ENCODE measurements at regions not wholly inside any gene's neighbourhood (a gene's known extent, or its start where the extent isn't known, plus 50 kb on each side); places are given as distances from the start of the nearest gene placed in this dataset.
"Not testable (repeated sequence)": the region's sequence is repeated elsewhere in the genome, so short reads cannot be mapped to it uniquely, and the experiment has no call there.

DNA sequence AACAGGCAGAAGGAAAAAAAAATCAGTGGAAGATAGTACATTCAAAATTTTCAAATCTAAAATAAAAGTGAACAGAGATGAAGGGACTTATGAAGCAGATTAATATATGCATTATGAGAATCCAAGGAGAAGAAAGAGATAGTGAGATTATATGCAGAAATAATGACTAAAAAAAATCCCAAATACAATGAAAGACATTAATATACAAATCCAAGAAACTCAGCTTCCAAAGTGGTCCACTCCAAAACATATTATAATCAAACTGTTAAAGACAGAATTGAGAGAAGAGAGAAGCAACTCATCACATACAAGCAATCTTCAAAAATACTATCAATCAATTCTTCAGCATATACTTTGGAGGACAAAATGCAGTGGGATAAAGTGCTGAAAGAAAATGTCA is 73.5 kb upstream of the CARMIL1 start (continued):
- TF ChIP-seq, protein P1, sequence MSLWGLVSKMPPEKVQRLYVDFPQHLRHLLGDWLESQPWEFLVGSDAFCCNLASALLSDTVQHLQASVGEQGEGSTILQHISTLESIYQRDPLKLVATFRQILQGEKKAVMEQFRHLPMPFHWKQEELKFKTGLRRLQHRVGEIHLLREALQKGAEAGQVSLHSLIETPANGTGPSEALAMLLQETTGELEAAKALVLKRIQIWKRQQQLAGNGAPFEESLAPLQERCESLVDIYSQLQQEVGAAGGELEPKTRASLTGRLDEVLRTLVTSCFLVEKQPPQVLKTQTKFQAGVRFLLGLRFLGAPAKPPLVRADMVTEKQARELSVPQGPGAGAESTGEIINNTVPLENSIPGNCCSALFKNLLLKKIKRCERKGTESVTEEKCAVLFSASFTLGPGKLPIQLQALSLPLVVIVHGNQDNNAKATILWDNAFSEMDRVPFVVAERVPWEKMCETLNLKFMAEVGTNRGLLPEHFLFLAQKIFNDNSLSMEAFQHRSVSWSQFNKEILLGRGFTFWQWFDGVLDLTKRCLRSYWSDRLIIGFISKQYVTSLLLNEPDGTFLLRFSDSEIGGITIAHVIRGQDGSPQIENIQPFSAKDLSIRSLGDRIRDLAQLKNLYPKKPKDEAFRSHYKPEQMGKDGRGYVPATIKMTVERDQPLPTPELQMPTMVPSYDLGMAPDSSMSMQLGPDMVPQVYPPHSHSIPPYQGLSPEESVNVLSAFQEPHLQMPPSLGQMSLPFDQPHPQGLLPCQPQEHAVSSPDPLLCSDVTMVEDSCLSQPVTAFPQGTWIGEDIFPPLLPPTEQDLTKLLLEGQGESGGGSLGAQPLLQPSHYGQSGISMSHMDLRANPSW (CRISPR knock-in tag; conservative IDR thresholded peaks at IDR 0.05; ENCODE audit: low read depth) = no peak
- TF ChIP-seq, protein P2, sequence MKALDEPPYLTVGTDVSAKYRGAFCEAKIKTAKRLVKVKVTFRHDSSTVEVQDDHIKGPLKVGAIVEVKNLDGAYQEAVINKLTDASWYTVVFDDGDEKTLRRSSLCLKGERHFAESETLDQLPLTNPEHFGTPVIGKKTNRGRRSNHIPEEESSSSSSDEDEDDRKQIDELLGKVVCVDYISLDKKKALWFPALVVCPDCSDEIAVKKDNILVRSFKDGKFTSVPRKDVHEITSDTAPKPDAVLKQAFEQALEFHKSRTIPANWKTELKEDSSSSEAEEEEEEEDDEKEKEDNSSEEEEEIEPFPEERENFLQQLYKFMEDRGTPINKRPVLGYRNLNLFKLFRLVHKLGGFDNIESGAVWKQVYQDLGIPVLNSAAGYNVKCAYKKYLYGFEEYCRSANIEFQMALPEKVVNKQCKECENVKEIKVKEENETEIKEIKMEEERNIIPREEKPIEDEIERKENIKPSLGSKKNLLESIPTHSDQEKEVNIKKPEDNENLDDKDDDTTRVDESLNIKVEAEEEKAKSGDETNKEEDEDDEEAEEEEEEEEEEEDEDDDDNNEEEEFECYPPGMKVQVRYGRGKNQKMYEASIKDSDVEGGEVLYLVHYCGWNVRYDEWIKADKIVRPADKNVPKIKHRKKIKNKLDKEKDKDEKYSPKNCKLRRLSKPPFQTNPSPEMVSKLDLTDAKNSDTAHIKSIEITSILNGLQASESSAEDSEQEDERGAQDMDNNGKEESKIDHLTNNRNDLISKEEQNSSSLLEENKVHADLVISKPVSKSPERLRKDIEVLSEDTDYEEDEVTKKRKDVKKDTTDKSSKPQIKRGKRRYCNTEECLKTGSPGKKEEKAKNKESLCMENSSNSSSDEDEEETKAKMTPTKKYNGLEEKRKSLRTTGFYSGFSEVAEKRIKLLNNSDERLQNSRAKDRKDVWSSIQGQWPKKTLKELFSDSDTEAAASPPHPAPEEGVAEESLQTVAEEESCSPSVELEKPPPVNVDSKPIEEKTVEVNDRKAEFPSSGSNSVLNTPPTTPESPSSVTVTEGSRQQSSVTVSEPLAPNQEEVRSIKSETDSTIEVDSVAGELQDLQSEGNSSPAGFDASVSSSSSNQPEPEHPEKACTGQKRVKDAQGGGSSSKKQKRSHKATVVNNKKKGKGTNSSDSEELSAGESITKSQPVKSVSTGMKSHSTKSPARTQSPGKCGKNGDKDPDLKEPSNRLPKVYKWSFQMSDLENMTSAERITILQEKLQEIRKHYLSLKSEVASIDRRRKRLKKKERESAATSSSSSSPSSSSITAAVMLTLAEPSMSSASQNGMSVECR (CRISPR knock-in tag; IDR thresholded peaks at IDR 0.05; ENCODE audit: borderline replicate concordance) = no peak

DNA sequence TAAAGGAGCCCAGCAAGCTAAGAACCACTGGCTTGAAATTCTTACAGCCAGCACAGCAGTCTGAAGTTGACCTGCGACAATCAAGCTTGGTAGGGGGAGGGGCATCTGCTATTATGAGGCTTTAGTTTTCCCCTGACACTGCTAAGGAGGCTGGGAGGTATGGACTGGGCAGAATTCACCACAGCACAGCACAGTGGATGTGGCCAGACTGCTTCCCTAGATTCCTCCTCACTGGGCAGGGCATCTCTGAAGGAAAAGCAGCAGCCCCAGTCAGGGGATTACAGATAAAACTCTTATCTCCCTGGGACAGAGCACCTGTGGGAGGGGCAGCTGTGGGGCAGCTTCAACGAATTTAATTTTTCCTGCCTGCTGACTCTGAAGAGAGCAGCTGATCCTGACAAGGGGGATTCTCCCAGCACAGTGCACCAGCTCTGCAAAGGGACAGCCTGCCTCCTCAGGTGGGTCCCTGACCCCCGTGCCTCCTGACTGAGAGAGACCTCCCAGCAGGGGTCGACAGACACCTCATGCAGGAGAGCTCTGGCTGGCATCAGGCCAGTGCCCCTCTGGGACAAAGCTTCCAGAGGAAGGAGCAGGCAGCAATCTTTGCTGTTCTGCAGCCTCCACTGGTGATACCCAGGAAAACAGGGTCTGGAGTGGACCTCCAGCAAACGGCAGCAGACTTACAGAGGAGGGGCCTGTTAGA is 71.6 kb upstream of the CARMIL1 start:
- peak; percentile 78 for ATAC-seq

DNA sequence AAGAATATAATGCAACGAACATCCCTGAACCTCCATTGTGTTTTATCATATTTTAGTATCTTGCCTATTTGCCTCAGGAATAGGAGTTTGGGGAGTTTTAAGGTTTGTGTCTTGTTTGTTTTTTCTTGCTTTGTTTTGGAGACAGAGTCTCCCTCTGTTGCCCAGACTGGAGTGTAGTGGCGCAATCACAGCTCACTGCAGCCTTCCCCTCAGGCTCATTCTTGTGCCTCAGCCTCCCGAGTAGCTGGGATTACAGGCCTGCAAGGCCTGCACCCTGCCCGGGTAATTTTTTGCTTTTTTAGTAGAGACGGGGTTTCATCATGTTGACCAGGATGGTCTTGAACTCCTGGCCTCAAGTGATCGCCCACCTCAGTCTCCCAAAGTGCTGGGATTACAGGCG is 63.3 kb upstream of the CARMIL1 start:
- Mint-ChIP-seq H3K36me3 (no peaks in the 10 kb centered on the region), H3K27ac (no peak overlapping the region), H3K4me3 (no peak overlapping the region), H3K4me1 (peaks cover 11% of the 10 kb centered on the region), H3K27me3 (ENCODE audit: low read depth) (no peaks in the 10 kb centered on the region), H3K9me3 (peaks cover 24% of the 10 kb centered on the region)
- CTCF ChIA-PET = interaction anchor here (1.2 kb wide), 1 partner anchor 16 kb away, joined by 5 read pairs; no protein-coding TSS in a partner anchor
- ATAC-seq (no peak), DNase-seq (ENCODE audit: low spot score) (no peak)
- POLR2A ChIA-PET = no interaction called here
- TF ChIP-seq, protein P3, sequence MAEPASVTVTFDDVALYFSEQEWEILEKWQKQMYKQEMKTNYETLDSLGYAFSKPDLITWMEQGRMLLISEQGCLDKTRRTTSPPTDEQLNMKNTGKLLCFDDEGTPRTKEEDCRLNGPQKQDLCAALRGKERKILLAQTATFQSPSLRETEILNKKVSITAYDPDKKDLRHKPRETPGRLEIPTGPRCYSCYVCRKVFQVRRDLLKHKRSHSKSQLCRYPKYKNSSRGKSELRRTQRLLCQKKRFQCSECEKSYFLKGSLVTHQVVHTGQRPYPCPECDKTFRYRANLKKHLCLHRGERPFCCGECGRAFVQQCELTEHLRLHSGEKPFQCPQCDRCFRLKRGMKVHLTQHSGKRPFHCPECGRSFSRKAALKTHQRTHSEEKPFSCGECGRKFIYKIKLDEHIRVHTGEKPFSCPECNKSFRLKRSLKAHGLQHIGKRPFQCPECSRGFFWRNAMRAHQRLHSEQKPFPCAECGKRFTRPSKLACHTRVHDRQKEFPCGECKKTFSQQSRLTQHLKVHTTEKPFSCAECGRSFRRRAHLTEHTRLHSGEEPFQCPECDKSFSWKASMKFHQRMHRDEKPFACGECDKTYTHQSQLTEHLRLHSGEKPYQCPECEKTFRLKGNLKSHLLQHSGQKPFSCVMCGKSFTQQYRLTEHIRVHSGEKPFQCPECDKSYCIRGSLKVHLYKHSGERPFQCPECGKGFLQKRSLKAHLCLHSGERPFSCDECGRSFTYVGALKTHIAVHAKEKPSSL (CRISPR knock-in tag; conservative IDR thresholded peaks at IDR 0.05) = no peak
- TF ChIP-seq ZNF232 (CRISPR knock-in tag; IDR thresholded peaks at IDR 0.05) (no peak), SP1 (CRISPR knock-in tag; conservative IDR thresholded peaks at IDR 0.05) (no peak), GABPB1 (CRISPR knock-in tag; IDR thresholded peaks at IDR 0.05) (no peak), TP53 (CRISPR knock-in tag; IDR thresholded peaks at IDR 0.05) (no peak), HMGA2 (CRISPR knock-in tag; IDR thresholded peaks at IDR 0.05) (no peak), ZNF219 (CRISPR knock-in tag; IDR thresholded peaks at IDR 0.05; ENCODE audit: borderline replicate concordance) (no peak), FOXP1 (CRISPR knock-in tag; IDR thresholded peaks at IDR 0.05; ENCODE audit: borderline replicate concordance) (no peak), TCF7 (CRISPR knock-in tag; IDR thresholded peaks at IDR 0.05; ENCODE audit: low read depth) (no peak), SOX15 (CRISPR knock-in tag; IDR thresholded peaks at IDR 0.05) (no peak), MYBL2 (CRISPR knock-in tag; IDR thresholded peaks at IDR 0.05) (no peak), MXD4 (CRISPR knock-in tag; IDR thresholded peaks at IDR 0.05; ENCODE audit: borderline replicate concordance) (no peak), FOXK1 (CRISPR knock-in tag; IDR thresholded peaks at IDR 0.05) (no peak)
- TF ChIP-seq, protein P4, sequence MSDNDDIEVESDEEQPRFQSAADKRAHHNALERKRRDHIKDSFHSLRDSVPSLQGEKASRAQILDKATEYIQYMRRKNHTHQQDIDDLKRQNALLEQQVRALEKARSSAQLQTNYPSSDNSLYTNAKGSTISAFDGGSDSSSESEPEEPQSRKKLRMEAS (CRISPR knock-in tag; IDR thresholded peaks at IDR 0.05) = no peak
- TF ChIP-seq, protein P5, sequence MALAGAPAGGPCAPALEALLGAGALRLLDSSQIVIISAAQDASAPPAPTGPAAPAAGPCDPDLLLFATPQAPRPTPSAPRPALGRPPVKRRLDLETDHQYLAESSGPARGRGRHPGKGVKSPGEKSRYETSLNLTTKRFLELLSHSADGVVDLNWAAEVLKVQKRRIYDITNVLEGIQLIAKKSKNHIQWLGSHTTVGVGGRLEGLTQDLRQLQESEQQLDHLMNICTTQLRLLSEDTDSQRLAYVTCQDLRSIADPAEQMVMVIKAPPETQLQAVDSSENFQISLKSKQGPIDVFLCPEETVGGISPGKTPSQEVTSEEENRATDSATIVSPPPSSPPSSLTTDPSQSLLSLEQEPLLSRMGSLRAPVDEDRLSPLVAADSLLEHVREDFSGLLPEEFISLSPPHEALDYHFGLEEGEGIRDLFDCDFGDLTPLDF (CRISPR knock-in tag; IDR thresholded peaks at IDR 0.05) = no peak
- TF ChIP-seq, protein P6, sequence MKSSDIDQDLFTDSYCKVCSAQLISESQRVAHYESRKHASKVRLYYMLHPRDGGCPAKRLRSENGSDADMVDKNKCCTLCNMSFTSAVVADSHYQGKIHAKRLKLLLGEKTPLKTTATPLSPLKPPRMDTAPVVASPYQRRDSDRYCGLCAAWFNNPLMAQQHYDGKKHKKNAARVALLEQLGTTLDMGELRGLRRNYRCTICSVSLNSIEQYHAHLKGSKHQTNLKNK (CRISPR knock-in tag; IDR thresholded peaks at IDR 0.05) = no peak
- TF ChIP-seq, protein P7, sequence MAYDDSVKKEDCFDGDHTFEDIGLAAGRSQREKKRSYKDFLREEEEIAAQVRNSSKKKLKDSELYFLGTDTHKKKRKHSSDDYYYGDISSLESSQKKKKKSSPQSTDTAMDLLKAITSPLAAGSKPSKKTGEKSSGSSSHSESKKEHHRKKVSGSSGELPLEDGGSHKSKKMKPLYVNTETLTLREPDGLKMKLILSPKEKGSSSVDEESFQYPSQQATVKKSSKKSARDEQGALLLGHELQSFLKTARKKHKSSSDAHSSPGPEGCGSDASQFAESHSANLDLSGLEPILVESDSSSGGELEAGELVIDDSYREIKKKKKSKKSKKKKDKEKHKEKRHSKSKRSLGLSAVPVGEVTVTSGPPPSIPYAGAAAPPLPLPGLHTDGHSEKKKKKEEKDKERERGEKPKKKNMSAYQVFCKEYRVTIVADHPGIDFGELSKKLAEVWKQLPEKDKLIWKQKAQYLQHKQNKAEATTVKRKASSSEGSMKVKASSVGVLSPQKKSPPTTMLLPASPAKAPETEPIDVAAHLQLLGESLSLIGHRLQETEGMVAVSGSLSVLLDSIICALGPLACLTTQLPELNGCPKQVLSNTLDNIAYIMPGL (CRISPR knock-in tag; IDR thresholded peaks at IDR 0.05) = no peak

More for the DNA sequence above, 71.6 kb upstream of the CARMIL1 start:
- not testable (repeated sequence) for H3K27me3 Mint-ChIP-seq (ENCODE audit: low read depth); H3K27ac Mint-ChIP-seq; H3K36me3 Mint-ChIP-seq; DNase-seq (ENCODE audit: low spot score); H3K4me3 Mint-ChIP-seq; H3K4me1 Mint-ChIP-seq
- ChIA-PET POLR2A (interaction anchor here (0.7 kb wide), 1 partner anchor 27 kb away, joined by 4 read pairs; no protein-coding TSS in a partner anchor), CTCF (interaction anchor here (0.9 to 1.2 kb wide), 2 partner anchors 135 to 430 kb away, joined by 3 read pairs; no protein-coding TSS in a partner anchor)
- H3K9me3 Mint-ChIP-seq = peaks cover 27% of the 10 kb centered on the region

All from WTC11 (cell line).